Mucosa of stomach (tissue), 1 donor: ENCODE measurements at regions not wholly inside any gene's neighbourhood (a gene's known extent, or its start where the extent isn't known, plus 50 kb on each side); places are given as distances from the start of the nearest gene placed in this dataset.
"Not testable (repeated sequence)": the region's sequence is repeated elsewhere in the genome, so short reads cannot be mapped to it uniquely, and the experiment has no call there.

Source experiments
- H3K27me3 ChIP-seq: one replicate; pipeline ENCODE4 v1.7.0; 2013; ENCODE audit warnings: mild to moderate bottlenecking, low read length; ENCODE audit not compliant: control insufficient read depth, insufficient read depth
- H3K36me3 ChIP-seq: one replicate; pipeline ENCODE4 v1.7.0; 2013; ENCODE audit warnings: low read length; ENCODE audit not compliant: control insufficient read depth, insufficient read depth
- H3K4me1 ChIP-seq: one replicate; pipeline ENCODE4 v1.7.0; 2013; ENCODE audit warnings: mild to moderate bottlenecking, low read length; ENCODE audit not compliant: control insufficient read depth, insufficient read depth
- H3K4me3 ChIP-seq: one replicate; pipeline ENCODE4 v1.7.0; 2013; ENCODE audit warnings: low read length
- H3K9ac ChIP-seq: one replicate; pipeline ENCODE4 v1.7.0; 2013; ENCODE audit warnings: mild to moderate bottlenecking, low read length, moderate library complexity
- H3K9me3 ChIP-seq: one replicate; pipeline ENCODE4 v1.7.0; 2013; ENCODE audit warnings: mild to moderate bottlenecking, low read length, moderate library complexity; ENCODE audit not compliant: control insufficient read depth
- donor health status: Pancreatic carcinoma.

DNA sequence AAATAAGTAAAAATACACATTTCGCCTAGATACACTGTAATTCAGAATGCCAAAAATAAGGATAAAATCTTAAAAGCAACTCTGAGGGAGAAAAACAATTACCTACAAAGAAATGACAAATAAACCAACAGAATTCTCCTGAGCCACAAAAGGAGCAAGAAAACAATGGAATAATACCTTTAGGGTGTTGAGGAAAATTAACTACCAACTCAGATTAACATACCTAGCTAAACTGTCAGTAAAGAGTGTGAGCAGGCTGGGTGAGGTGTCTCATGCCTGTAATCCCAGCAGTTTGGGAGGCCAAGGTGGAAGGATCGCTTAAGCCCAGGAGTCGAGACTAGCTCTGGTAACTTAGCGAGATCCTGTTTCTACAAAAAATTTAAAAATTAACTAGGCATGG is 81.5 kb downstream of the C9orf50 start:
- Histone ChIP-seq H3K4me1 (no peaks in the 10 kb centered on the region), H3K27me3 (no peaks in the 10 kb centered on the region), H3K9ac (no peak overlapping the region), H3K36me3 (no peaks in the 10 kb centered on the region), H3K4me3 (no peak overlapping the region), H3K9me3 (no peaks in the 10 kb centered on the region)

DNA sequence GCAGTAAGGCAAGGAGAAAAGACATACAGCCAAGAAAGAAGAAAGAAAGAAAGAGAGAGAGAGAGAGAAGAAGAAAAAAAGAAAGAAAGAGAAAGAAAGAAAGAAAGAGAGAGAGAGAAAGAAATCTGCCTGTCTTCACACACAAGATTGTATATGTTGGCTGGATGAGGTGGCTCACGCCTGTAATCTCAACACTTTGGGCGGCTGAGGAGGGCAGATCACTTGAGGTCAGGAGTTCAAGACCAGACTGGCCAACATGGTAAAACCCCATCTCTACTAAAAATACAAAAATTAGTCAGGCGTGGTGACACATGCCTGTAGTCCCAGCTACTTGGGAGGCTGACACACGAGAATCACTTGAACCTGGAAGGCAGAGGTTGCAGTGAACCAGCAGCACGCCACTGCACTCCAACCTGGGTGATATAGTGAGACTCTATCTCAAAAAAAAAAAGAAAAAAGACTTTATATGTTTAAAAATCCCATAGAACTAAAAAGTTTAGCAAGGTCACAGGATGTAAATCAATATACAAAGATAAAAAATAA is 89.0 kb downstream of the C9orf50 start:
- not testable (repeated sequence) for H3K36me3 ChIP-seq, H3K4me3 ChIP-seq

DNA sequence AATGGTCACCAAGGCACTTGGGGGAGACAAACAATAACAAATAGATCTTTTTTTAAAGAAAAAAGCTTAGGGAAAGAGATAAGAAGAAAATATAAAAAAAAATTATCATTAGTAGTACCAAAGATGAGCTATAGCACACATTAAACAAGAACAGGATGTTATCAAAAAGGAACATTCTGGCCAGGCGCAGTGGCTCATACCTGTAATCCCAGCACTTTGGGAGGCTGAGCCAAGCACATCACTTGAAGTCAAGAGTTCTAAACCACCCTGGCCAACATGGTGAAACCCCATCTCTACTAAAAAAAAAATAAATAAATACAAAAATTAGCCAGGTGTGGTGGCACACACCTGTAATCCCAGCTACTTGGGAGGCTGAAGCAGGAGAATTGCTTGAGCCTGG is 92.9 kb downstream of the C9orf50 start:
- not testable (repeated sequence) for H3K4me1 ChIP-seq, H3K9me3 ChIP-seq, H3K27me3 ChIP-seq, H3K4me3 ChIP-seq, H3K36me3 ChIP-seq, H3K9ac ChIP-seq

More for the DNA sequence above, 89.0 kb downstream of the C9orf50 start:
- not testable (repeated sequence) for H3K4me1 ChIP-seq, H3K9ac ChIP-seq, H3K9me3 ChIP-seq, H3K27me3 ChIP-seq

DNA sequence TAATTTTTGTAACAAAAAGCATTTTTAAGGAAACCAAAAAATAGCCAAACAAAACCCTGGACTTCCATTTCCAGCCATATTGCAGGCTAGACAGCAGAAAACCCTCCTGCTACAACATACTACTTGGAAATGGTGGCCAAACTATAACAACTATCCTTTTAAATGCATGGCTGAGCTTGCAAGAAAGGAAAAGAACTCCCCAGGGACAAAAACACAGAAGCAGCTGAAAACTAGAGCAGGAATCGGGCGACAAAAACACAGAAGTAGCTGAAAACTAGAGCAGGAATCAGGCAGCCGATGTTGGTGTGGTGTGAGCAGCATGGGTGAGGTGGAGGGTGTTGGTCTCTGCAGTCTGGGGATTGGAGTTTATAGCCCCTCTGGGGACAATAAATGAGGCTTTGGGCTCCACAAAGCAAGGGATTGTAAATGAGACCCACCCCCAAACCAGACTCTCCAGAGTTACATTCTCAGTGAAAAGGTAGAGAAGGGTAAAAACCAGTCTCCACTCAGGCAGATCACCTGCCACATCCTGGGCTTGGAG is 95.2 kb downstream of the C9orf50 start:
- no peak overlapping the region for H3K4me3 ChIP-seq
- no peaks in the 10 kb centered on the region for H3K27me3 ChIP-seq
- no peaks in the 10 kb centered on the region for H3K36me3 ChIP-seq
- H3K9me3 ChIP-seq: no peaks in the 10 kb centered on the region
- no peak overlapping the region for H3K9ac ChIP-seq
- H3K4me1 ChIP-seq: no peaks in the 10 kb centered on the region

DNA sequence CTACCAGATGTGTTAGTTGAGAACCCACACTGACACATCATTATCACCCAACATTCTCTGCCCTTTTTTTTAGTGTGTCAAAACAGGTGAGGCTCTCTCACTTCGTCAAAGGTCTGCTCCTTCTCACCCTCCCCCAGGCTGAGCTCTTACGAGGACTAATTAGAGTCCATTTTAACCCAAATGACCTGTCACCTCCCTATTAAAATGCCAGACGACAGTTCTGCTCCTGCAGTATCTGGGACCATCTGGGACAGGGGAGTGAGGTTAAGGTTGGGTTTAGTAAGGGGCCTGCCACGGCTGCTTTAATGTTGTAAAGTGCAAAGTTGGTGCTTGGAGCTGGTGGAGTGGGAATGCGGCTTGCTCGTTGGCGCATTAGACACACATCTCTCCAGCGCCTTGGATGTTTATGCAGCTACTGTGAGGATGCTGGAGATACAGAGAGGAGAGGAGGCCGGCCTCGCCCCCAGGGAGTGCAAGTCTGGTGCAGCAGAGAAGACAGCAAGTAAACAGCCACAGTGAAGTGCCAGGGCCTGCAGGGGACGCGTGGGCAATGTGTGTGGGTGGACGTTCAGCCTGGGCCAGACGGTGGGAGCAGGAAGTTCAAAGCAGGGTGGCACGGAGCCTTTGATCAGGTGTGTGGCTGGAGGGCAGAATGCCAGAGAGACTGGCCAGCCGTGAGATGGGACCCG is 96.2 kb downstream of the C9orf50 start:
- Histone ChIP-seq H3K36me3 (no peaks in the 10 kb centered on the region), H3K9me3 (no peaks in the 10 kb centered on the region), H3K4me3 (no peak overlapping the region), H3K27me3 (no peaks in the 10 kb centered on the region), H3K4me1 (no peaks in the 10 kb centered on the region), H3K9ac (no peak overlapping the region)

DNA sequence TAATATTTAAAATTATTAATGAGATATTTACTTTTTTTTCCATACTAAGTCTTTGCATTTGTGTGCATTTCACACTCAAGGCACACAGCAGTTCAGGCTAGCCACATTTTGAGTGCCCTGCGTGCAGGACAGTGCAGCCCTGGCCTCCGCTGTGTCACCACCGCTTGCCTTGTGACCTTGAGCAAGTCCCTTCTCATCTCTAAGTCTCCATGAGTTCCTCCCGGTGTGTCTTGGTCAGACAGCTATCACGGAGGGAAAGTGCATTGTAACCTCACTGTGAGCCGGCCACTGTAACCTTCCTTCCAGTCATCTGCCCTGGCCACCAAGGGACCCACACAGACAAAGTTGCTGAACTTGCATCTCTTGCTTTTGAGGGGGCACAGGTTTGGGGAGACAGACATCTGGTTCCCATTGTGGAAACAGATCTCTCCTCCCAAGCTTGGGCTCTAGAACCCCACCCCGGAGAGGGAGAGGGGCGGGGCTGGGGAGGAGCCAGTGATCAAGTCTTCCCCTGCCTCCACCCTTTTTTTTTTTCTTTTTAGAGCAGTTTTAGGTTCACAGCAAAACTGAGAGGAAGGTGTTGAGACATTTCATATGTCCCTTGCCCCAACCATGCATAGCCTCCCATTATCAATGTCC is 96.8 kb downstream of the C9orf50 start:
- no peaks in the 10 kb centered on the region for H3K9me3 ChIP-seq
- H3K36me3 ChIP-seq: no peaks in the 10 kb centered on the region
- no peak overlapping the region for H3K4me3 ChIP-seq
- H3K4me1 ChIP-seq: no peaks in the 10 kb centered on the region
- no peaks in the 10 kb centered on the region for H3K27me3 ChIP-seq
- H3K9ac ChIP-seq: no peak overlapping the region

DNA sequence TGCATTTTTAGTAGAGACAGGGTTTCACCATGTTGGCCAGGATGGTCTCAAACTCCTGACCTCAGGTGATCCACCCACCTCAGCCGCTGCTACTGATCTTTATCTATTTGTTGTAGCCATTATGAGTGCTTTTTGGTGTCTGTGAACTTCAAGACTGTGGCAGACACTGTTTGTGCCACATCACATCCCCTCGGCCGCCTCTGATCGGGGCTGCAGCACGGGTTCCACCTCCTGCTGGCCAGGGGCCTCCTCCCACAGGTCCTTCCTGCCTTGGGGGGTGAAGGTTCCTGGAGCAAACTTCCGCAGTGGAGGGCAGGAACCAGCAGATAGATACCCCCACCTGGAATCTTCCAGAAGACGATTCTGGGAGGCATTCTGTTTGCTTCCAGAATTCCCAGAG is 98.5 kb downstream of the C9orf50 start:
- Histone ChIP-seq H3K9me3 (no peaks in the 10 kb centered on the region), H3K36me3 (no peaks in the 10 kb centered on the region), H3K27me3 (no peaks in the 10 kb centered on the region), H3K9ac (no peak overlapping the region), H3K4me1 (no peaks in the 10 kb centered on the region), H3K4me3 (no peak overlapping the region)

DNA sequence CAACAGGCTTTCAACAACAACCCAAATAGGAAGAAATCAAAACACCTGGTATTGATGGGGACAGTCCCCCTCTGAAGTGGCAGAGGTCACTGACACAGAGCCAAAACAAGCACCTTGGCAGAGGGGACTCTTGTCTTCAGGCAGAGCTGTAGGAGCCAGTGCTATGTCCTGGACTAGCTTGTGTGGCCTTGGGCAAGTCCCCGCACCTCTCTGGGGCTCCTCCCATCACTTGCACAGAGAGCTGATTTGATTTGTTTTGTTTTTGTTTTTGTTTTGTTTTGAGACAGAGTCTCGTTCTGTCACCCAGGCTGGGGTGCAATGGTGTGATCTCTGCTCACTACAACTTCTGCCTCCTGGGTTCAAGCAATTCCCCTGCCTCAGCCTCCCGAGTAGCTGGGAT is 100.8 kb downstream of the C9orf50 start:
- Histone ChIP-seq H3K36me3 (no peaks in the 10 kb centered on the region), H3K9ac (no peak overlapping the region), H3K9me3 (no peaks in the 10 kb centered on the region), H3K4me1 (no peaks in the 10 kb centered on the region), H3K27me3 (no peaks in the 10 kb centered on the region), H3K4me3 (no peak overlapping the region)

DNA sequence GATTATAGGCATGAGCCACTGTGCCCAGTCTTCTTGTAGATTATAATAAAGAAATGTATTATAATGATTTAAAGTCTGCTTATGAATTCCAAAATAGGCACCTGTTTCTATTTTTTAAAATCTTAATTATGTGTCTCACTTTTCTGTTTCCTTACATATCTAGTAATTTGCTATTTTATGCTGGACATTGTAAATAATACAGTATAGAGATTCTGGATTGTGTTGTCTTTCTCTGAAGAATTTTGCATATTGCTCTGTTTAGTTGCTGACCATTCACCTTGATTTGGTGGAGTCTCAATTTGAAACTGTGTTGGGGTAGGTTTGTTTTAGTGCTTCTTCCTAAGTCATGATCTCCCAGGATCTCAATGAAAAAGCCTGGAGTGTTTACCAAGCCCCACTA is 102.8 kb downstream of the C9orf50 start:
- no peaks in the 10 kb centered on the region for H3K27me3 ChIP-seq
- no peak overlapping the region for H3K4me3 ChIP-seq
- H3K9me3 ChIP-seq: peaks cover 3% of the 10 kb centered on the region
- H3K36me3 ChIP-seq: no peaks in the 10 kb centered on the region
- H3K9ac ChIP-seq: no peak overlapping the region
- H3K4me1 ChIP-seq: no peaks in the 10 kb centered on the region

DNA sequence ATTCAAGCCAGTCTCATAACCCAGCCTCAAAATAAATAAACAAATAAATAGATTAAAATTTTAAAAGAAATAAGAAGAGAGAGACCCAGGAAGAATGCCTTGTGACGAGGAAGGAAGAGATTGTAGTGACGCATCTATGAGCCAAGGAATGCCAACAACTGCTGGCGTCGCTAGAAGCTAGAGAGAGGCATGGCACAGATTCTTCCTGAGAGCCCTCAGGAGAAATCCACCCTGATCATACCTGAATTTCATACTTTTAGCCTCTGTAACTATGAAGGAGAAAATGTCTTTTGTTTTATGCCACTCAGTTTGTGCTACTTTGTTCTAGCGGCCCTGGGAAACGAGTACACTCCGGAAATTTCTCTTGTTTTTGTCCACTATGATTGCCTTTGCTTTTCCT is 103.9 kb downstream of the C9orf50 start:
- Histone ChIP-seq H3K27me3 (no peaks in the 10 kb centered on the region), H3K36me3 (no peaks in the 10 kb centered on the region), H3K4me1 (no peaks in the 10 kb centered on the region), H3K9me3 (peaks cover 3% of the 10 kb centered on the region), H3K4me3 (no peak overlapping the region), H3K9ac (no peak overlapping the region)

DNA sequence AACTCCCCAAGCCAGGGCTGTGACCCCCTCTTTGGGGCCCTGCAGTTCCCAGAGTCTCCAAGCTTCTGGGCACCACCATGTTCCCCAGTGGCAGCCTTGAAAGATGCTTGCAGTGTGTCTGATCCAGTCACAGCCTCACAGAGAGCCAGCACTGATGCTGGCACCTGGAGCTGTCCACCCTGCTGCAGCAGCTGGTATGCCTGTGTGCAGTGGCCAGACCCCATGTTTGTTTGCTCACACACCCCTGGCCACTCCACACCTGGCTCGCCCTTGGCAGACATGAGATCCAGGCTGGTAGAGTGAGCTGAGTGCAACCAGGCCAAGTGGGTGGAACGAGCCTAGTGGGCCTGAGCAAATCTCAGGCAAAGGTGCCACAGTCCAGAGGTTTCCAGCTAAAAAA is 106.0 kb downstream of the C9orf50 start:
- Histone ChIP-seq H3K4me1 (no peaks in the 10 kb centered on the region), H3K4me3 (no peak overlapping the region), H3K27me3 (no peaks in the 10 kb centered on the region), H3K9me3 (peaks cover 3% of the 10 kb centered on the region), H3K9ac (no peak overlapping the region), H3K36me3 (no peaks in the 10 kb centered on the region)

DNA sequence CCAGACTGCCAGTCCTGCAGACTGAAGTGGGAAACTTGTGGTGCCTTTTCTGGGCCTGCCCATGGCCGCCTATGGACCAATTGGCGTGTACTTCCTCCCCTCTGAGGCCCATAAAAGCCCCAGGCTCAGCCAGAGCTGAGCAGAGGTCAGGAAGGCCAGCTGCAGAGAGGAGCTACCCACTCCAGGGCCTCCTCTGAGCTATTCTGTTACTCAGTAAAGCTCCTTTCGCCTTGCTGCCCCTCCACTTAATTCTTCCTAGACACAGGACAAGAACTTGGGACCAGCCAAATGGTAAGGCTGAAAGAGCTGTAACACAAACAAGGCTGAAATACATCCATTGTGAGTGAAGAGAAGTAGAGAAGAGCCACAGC is 106.4 kb downstream of the C9orf50 start:
- Histone ChIP-seq H3K4me1 (no peaks in the 10 kb centered on the region), H3K27me3 (no peaks in the 10 kb centered on the region), H3K4me3 (no peak overlapping the region), H3K9me3 (peaks cover 3% of the 10 kb centered on the region), H3K36me3 (no peaks in the 10 kb centered on the region), H3K9ac (no peak overlapping the region)
